OCI-LY7 (cell line): ENCODE measurements at regions not wholly inside any gene's neighbourhood (a gene's known extent, or its start where the extent isn't known, plus 50 kb on each side); places are given as distances from the start of the nearest gene placed in this dataset.

Experiments
- BruUV-seq: library from RNA; stranded (reverse); fragments of 400-500 nt; replicated peaks from 2 replicates; lab custom pipeline; 2021; lab: Mats Ljungman, UMichigan
- CTCF ChIA-PET: fragments of 300-600 bp; sonication (Branson Sonifier 250); formaldehyde crosslinking; loops from one replicate; lab custom pipeline; 2022; ENCODE audit warnings: antibody characterized with exemption; ENCODE audit not compliant: unreplicated experiment; lab: Charles Lee
- POLR2A ChIA-PET: fragments of 300-600 bp; sonication (Branson Sonifier 250); formaldehyde crosslinking; loops from one replicate; lab custom pipeline; 2022; ENCODE audit warnings: antibody characterized with exemption; lab: Charles Lee
- DNase-seq: peaks from one replicate; pipeline ENCODE4 v3.0.0-alpha.2; 2015; ENCODE audit warnings: low spot score
- H2AFZ ChIP-seq: fragments of 200-600 bp; sonication (generic), shearing (Covaris generic); 2 replicates; pipeline ENCODE4 v1.6.1; 2014; ENCODE audit warnings: mild to moderate bottlenecking, antibody characterized with exemption, low read length, moderate library complexity
- H3K27ac ChIP-seq: fragments of 200-600 bp; sonication (generic); 2 replicates; pipeline ENCODE4 v1.5.1; 2014; ENCODE audit warnings: mixed run types, low read depth, mild to moderate bottlenecking, moderate library complexity, low read length, inconsistent platforms; ENCODE audit not compliant: poor library complexity, severe bottlenecking
- H3K36me3 ChIP-seq: fragments of 200-600 bp; sonication (generic); 2 replicates; pipeline ENCODE4 v1.6.1; 2014; ENCODE audit warnings: mild to moderate bottlenecking, antibody characterized with exemption, low read length, moderate library complexity, mixed read lengths; ENCODE audit not compliant: insufficient read depth
- H3K4me1 ChIP-seq: fragments of 200-600 bp; sonication (generic); 2 replicates; pipeline ENCODE4 v1.5.1; 2014; ENCODE audit warnings: mild to moderate bottlenecking, low read length; ENCODE audit not compliant: insufficient read depth, poor library complexity, severe bottlenecking
- H3K4me2 ChIP-seq: fragments of 200-600 bp; sonication (generic); 2 replicates; pipeline ENCODE4 v1.6.1; 2014; ENCODE audit warnings: mild to moderate bottlenecking, low read length
- H3K4me3 ChIP-seq: fragments of 200-600 bp; sonication (generic); 2 replicates; pipeline ENCODE4 v1.5.1; 2014; ENCODE audit warnings: mild to moderate bottlenecking, low read depth, low read length; ENCODE audit not compliant: poor library complexity, severe bottlenecking
- H3K79me2 ChIP-seq: fragments of 200-600 bp; sonication (generic); 2 replicates; pipeline ENCODE4 v1.6.1; 2016; ENCODE audit warnings: low read depth, mild to moderate bottlenecking, low read length, moderate library complexity, mixed read lengths; ENCODE audit not compliant: insufficient read depth
- H3K9me2 ChIP-seq: fragments of 200-600 bp; sonication (generic); 2 replicates; pipeline ENCODE4 v1.6.1; 2016; ENCODE audit warnings: mild to moderate bottlenecking, low read length, mixed read lengths; ENCODE audit not compliant: insufficient read depth
- H3K9me3 ChIP-seq: fragments of 200-600 bp; sonication (generic); 2 replicates; pipeline ENCODE4 v1.6.1; 2014; ENCODE audit warnings: mild to moderate bottlenecking, mixed run types, low read length, mixed read lengths
- H4K20me1 ChIP-seq: fragments of 200-600 bp; sonication (generic); 2 replicates; pipeline ENCODE4 v1.6.1; 2014; ENCODE audit warnings: mild to moderate bottlenecking, antibody characterized with exemption, low read length, moderate library complexity, mixed read lengths; ENCODE audit not compliant: insufficient read depth
- CTCF ChIP-seq: fragments of 200-600 bp; sonication (generic); conservative IDR thresholded peaks from 2 replicates; pipeline ENCODE4 v1.5.1; 2014; ENCODE audit warnings: mild to moderate bottlenecking, antibody characterized with exemption, low read length, moderate library complexity, mixed read lengths
- EZH2phosphoT487 ChIP-seq: fragments of 200-600 bp; sonication (generic); IDR thresholded peaks from 2 replicates; pipeline ENCODE4 v1.6.1; 2018; ENCODE audit warnings: low read depth, borderline replicate concordance, mild to moderate bottlenecking, mixed run types, antibody characterized with exemption, low read length, moderate library complexity, mixed read lengths
- intact Hi-C: fragments of 100-400 bp; cut with micrococcal nuclease; formaldehyde crosslinking; loops from one replicate; pipeline ENCODE4 v1.10.0; 2022; ENCODE audit not compliant: unreplicated experiment

- Histone ChIP-seq H4K20me1 (no peaks in the 10 kb centered on the region), H3K9me3 (peaks cover 5% of the 10 kb centered on the region; the same call in 1 of the 2 replicates), H3K27ac (no peak overlapping the region), H3K4me2 (no peak overlapping the region), H3K4me3 (no peak overlapping the region), H3K79me2 (no peaks in the 10 kb centered on the region), H3K9me2 (no peaks in the 10 kb centered on the region), H2AFZ (no peak overlapping the region), H3K4me1 (no peaks in the 10 kb centered on the region), H3K36me3 (peaks cover 6% of the 10 kb centered on the region; the same call in 1 of the 2 replicates)
- intact Hi-C loops: no loop called here
- TF ChIP-seq CTCF (no peak), EZH2phosphoT487 (no peak)
- BruUV-seq: no TSS peak
- no peak for DNase-seq
- ChIA-PET CTCF (no interaction called here), POLR2A (interaction anchor here (0.6 kb wide), 4 partner anchors 20 to 213 kb away, joined by 3 read pairs; no protein-coding TSS in a partner anchor)
These were observed 73.4 kb downstream of the IFNG start for GRCh38 chr12:68086019-68086603.

- BruUV-seq: no TSS peak
- ChIA-PET CTCF (no interaction called here), POLR2A (no interaction called here)
- Histone ChIP-seq H3K4me3 (no peak overlapping the region), H2AFZ (no peak overlapping the region), H3K9me3 (peaks cover 6% of the 10 kb centered on the region; the same call in 1 of the 2 replicates), H4K20me1 (no peaks in the 10 kb centered on the region), H3K27ac (no peak overlapping the region), H3K79me2 (no peaks in the 10 kb centered on the region), H3K36me3 (peaks cover 6% of the 10 kb centered on the region; the same call in 1 of the 2 replicates), H3K4me2 (no peak overlapping the region), H3K4me1 (no peaks in the 10 kb centered on the region), H3K9me2 (no peaks in the 10 kb centered on the region)
- intact Hi-C loops: no loop called here
- no peak for DNase-seq
- no peak for TF ChIP-seq CTCF
- no peak for TF ChIP-seq EZH2phosphoT487
These were observed 78.0 kb downstream of the IFNG start for GRCh38 chr12:68081561-68081960.

DNA sequence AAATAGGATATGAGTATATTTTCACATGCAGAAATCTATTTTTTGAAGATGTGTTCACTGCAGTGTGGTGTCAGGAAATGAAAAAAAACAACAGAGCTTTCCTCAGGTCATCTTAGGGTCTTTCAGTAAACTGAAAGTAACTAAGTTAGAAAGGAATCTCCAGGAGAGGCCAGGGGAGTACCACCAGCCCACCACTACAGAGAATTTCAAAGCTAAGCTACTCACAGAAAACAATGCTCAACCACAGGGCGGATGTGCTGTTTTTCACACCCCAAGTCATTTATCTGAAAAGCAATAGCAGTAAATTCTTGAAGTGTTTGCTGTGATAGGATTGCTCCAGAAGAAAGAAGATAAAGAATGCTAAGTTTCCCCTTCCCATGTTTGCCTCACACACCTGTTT lies 79.0 kb downstream of the IFNG start:
- peaks cover 6% of the 10 kb centered on the region; the same call in 1 of the 2 replicates for H3K36me3 ChIP-seq
- no peaks in the 10 kb centered on the region for H3K4me1 ChIP-seq
- BruUV-seq: no TSS peak
- TF ChIP-seq EZH2phosphoT487: no peak
- no peak for TF ChIP-seq CTCF
- H3K4me2 ChIP-seq: no peak overlapping the region
- no peak overlapping the region for H3K27ac ChIP-seq
- H2AFZ ChIP-seq: no peak overlapping the region
- CTCF ChIA-PET: no interaction called here
- POLR2A ChIA-PET: interaction anchor here (0.7 kb wide), 1 partner anchor 336 kb away, joined by 3 read pairs; no protein-coding TSS in a partner anchor
- no peaks in the 10 kb centered on the region for H3K79me2 ChIP-seq
- intact Hi-C loops: no loop called here
- no peak overlapping the region for H3K4me3 ChIP-seq
- no peak for DNase-seq
- no peaks in the 10 kb centered on the region for H3K9me2 ChIP-seq
- H3K9me3 ChIP-seq: peaks cover 6% of the 10 kb centered on the region; the same call in 1 of the 2 replicates
- no peaks in the 10 kb centered on the region for H4K20me1 ChIP-seq
